Mesothelial cell of epicardium (in vitro differentiated cells): ENCODE measurements at regions not wholly inside any gene's neighbourhood (a gene's known extent, or its start where the extent isn't known, plus 50 kb on each side); places are given as distances from the start of the nearest gene placed in this dataset.

ENCODE experiments used
- DNase-seq, 2 experiments: peaks; one replicate each; pipeline ENCODE4 v3.0.0; 2021; ENCODE audit warnings: low spot score in 2 of 2; ENCODE audit not compliant: unreplicated experiment in 2 of 2
- H3K27ac Mint-ChIP-seq: 2 replicates; pipeline ENCODE4 v1.8.0; 2021; ENCODE audit warnings: mixed read lengths
- H3K27me3 Mint-ChIP-seq: 2 replicates; pipeline ENCODE4 v1.8.0; 2021; ENCODE audit warnings: low read depth, mixed read lengths
- H3K36me3 Mint-ChIP-seq: 2 replicates; pipeline ENCODE4 v1.8.0; 2021; ENCODE audit warnings: mixed read lengths
- H3K4me1 Mint-ChIP-seq: 2 replicates; pipeline ENCODE4 v1.8.0; 2021; ENCODE audit warnings: mixed read lengths
- H3K4me3 Mint-ChIP-seq: 2 replicates; pipeline ENCODE4 v1.8.0; 2021; ENCODE audit warnings: mild to moderate bottlenecking, moderate library complexity, mixed read lengths
- H3K9me3 Mint-ChIP-seq: 2 replicates; pipeline ENCODE4 v1.8.0; 2021; ENCODE audit warnings: mixed read lengths
- TF ChIP-seq, protein P1 (sequence below): fragments of 200-600 bp; sonication (generic); IDR thresholded peaks from one replicate; pipeline ENCODE4 v1.5.0; 2021; ENCODE audit warnings: antibody characterized with exemption; ENCODE audit not compliant: unreplicated experiment

DNA sequence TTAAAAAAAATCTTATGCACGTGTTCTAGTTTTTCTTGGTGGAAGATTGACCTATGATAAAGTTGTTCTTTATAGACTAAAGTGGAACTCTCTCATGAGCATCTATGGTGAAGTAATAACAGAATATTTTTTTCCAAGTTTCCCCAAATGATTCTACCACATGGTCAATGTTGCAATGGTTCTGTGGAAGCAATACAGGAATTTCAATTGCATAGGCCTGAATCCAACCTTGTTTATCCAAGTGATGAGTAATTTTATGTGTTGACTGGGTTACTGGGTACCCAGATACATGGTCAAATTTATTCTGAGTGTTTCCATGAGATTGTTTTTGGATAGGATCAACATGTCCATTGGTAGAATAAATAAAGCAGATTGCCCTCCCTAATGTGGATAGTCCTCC, 581.5 kb downstream of the MMUT start:
- Mint-ChIP-seq H3K27ac (no peak overlapping the region), H3K4me1 (no peaks in the 10 kb centered on the region), H3K27me3 (no peaks in the 10 kb centered on the region), H3K36me3 (no peaks in the 10 kb centered on the region), H3K4me3 (no peak overlapping the region), H3K9me3 (peaks cover 15% of the 10 kb centered on the region)
- no peak for DNase-seq
- TF ChIP-seq, protein P1, sequence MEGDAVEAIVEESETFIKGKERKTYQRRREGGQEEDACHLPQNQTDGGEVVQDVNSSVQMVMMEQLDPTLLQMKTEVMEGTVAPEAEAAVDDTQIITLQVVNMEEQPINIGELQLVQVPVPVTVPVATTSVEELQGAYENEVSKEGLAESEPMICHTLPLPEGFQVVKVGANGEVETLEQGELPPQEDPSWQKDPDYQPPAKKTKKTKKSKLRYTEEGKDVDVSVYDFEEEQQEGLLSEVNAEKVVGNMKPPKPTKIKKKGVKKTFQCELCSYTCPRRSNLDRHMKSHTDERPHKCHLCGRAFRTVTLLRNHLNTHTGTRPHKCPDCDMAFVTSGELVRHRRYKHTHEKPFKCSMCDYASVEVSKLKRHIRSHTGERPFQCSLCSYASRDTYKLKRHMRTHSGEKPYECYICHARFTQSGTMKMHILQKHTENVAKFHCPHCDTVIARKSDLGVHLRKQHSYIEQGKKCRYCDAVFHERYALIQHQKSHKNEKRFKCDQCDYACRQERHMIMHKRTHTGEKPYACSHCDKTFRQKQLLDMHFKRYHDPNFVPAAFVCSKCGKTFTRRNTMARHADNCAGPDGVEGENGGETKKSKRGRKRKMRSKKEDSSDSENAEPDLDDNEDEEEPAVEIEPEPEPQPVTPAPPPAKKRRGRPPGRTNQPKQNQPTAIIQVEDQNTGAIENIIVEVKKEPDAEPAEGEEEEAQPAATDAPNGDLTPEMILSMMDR, result no peak

DNA sequence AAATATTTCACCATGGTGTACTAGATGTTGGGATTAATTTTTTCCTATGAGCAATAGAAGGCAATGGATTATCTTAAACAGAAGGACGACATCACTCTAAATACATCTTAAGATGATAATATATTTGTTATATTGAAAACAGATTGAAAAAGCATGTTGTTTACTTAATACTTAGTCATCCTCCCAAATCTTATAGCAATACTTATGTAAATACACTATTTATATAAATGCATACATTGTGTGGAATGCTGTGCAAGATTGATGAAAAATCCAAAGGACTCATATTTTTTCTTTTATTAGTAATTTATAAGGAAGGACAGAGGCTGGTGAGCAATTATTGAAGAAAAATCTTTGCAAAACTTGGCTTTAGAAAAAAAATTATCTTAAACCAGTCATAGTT, 593.5 kb downstream of the MMUT start:
- Mint-ChIP-seq H3K27me3 (no peaks in the 10 kb centered on the region), H3K27ac (no peak overlapping the region), H3K9me3 (peaks cover 17% of the 10 kb centered on the region), H3K4me1 (no peaks in the 10 kb centered on the region), H3K36me3 (no peaks in the 10 kb centered on the region), H3K4me3 (no peak overlapping the region)
- DNase-seq, result no peak
- TF ChIP-seq, protein P1, result no peak

DNA sequence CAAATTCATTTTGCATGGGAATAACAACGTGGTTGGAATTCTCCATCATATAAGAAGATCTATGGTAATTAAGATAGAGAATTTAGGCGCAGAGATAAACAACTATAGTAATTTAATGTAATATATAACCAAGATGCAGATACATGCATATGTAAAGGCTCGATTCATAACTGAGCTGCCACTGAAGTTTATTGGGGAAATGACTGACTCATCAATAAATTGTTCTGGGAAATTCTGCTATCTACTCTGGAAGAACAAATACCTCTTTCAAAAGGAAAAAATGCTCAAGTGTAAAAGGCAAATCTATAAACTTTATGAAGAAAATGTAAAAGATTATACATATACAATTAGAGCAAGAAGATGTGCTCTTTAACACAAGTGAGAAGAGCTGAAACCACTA, 596.4 kb downstream of the MMUT start:
- Mint-ChIP-seq H3K4me3 (no peak overlapping the region), H3K36me3 (no peaks in the 10 kb centered on the region), H3K9me3 (peaks cover 13% of the 10 kb centered on the region), H3K4me1 (no peaks in the 10 kb centered on the region), H3K27ac (no peak overlapping the region), H3K27me3 (no peaks in the 10 kb centered on the region)
- DNase-seq, result no peak
- TF ChIP-seq, protein P1, result no peak

DNA sequence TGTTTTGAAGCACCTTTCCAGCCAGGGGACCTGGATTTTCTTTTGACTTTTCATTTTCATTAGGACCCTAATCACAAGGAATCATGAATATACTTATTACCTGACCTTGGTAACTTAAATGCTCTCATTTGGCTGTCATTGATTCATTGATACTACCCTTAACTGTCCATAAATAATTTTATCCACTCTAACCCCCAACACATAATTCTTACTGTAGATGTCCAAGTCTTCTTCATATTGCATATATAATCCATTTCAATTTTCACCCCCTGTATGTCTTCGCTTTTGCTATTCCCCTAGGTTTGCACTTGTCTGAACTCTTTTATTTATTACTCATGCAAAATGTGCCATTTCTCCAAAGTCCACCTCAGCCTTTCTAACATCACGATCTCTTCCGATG, 602.9 kb downstream of the MMUT start:
- no peaks in the 10 kb centered on the region for H3K36me3 Mint-ChIP-seq
- H3K9me3 Mint-ChIP-seq, result peaks cover 10% of the 10 kb centered on the region
- H3K27ac Mint-ChIP-seq, result no peak overlapping the region
- peaks cover 2% of the 10 kb centered on the region for H3K27me3 Mint-ChIP-seq
- H3K4me1 Mint-ChIP-seq, result no peaks in the 10 kb centered on the region
- no peak overlapping the region for H3K4me3 Mint-ChIP-seq
- TF ChIP-seq, protein P1, result no peak
- no peak for DNase-seq

GRCh38 chr6:48859562-48860123, 603.4 kb downstream of the MMUT start:
- no peaks in the 10 kb centered on the region for H3K36me3 Mint-ChIP-seq
- no peak for DNase-seq
- H3K4me3 Mint-ChIP-seq, result no peak overlapping the region
- H3K27me3 Mint-ChIP-seq, result peaks cover 2% of the 10 kb centered on the region
- H3K4me1 Mint-ChIP-seq, result no peaks in the 10 kb centered on the region
- H3K9me3 Mint-ChIP-seq, result peaks cover 5% of the 10 kb centered on the region
- no peak overlapping the region for H3K27ac Mint-ChIP-seq
- TF ChIP-seq, protein P1, result no peak

GRCh38 chr6:48845219-48845618, 617.8 kb downstream of the MMUT start:
- peaks cover 52% of the 10 kb centered on the region for H3K9me3 Mint-ChIP-seq
- no peak overlapping the region for H3K27ac Mint-ChIP-seq
- peaks cover 9% of the 10 kb centered on the region for H3K36me3 Mint-ChIP-seq
- TF ChIP-seq, protein P1, result no peak
- no peak overlapping the region for H3K4me3 Mint-ChIP-seq
- no peaks in the 10 kb centered on the region for H3K4me1 Mint-ChIP-seq
- H3K27me3 Mint-ChIP-seq, result peaks cover 2% of the 10 kb centered on the region
- DNase-seq, result no peak
